HEK293 (cell line): ENCODE measurements at regions not wholly inside any gene's neighbourhood (a gene's known extent, or its start where the extent isn't known, plus 50 kb on each side); places are given as distances from the start of the nearest gene placed in this dataset.

ENCODE experiments used
- CTCF ChIA-PET: fragments of 350-600 bp; formaldehyde crosslinking; extraction: SDS; loops from one replicate; lab custom pipeline; 2021; ENCODE audit warnings: antibody characterized with exemption; lab: Yijun Ruan, JAX
- POLR2A ChIA-PET: fragments of 300-600 bp; formaldehyde crosslinking; extraction: SDS; loops from one replicate; lab custom pipeline; 2020; ENCODE audit warnings: antibody characterized with exemption, inconsistent platforms; lab: Yijun Ruan, JAX
- H3K27ac ChIP-seq: fragments of 200-500 bp; sonication (Bioruptor generic); 2 replicates; pipeline ENCODE4 v1.5.1; 2014; ENCODE audit warnings: low read depth, low read length, control low read depth, inconsistent platforms; ENCODE audit errors: extremely low read depth
- H3K36me3 ChIP-seq, 2 experiments: fragments of 200-500 bp in 1 of 2; sonication (Bioruptor generic) in 1 of 2; 1 replicate in 1 of 2; 2 replicates in 1 of 2; pipeline ENCODE4 v1.5.1; 2014 to 2017; ENCODE audit warnings: inconsistent platforms in 2 of 2, low read length in 2 of 2; ENCODE audit not compliant: control insufficient read depth in 2 of 2, insufficient read depth in 1 of 2
- H3K4me1 ChIP-seq: fragments of 200-500 bp; sonication (Bioruptor generic); 2 replicates; pipeline ENCODE4 v1.5.1; 2014; ENCODE audit warnings: mild to moderate bottlenecking, low read length, inconsistent platforms; ENCODE audit not compliant: control insufficient read depth, insufficient read depth
- H3K4me3 ChIP-seq: 2 replicates; pipeline ENCODE4 v1.5.1; 2011; ENCODE audit warnings: low read depth, mild to moderate bottlenecking, control low read depth, low read length, moderate library complexity
- H3K9me3 ChIP-seq: fragments of 200-500 bp; sonication (Bioruptor generic); 2 replicates; pipeline ENCODE4 v1.5.1; 2014; ENCODE audit warnings: low read depth, low read length, inconsistent platforms; ENCODE audit not compliant: control insufficient read depth, insufficient read depth
- BCL11A ChIP-seq: fragments of 450-650 bp; formaldehyde crosslinking; IDR thresholded peaks from 2 replicates; pipeline ENCODE4 v1.5.1; 2016; ENCODE audit warnings: low read depth, missing biosample characterization, missing genetic modification characterization
- CTCF ChIP-seq: fragments of 450-650 bp; formaldehyde crosslinking; IDR thresholded peaks from 2 replicates; pipeline ENCODE4 v1.5.1; 2016; ENCODE audit warnings: missing biosample characterization, missing genetic modification characterization
- HOXA7 ChIP-seq: sonication (generic); formaldehyde crosslinking; IDR thresholded peaks from 2 replicates; pipeline ENCODE4 v1.8.1; 2022; ENCODE audit warnings: missing genetic modification reagents, borderline replicate concordance
- KLF9 ChIP-seq: fragments of 450-650 bp; formaldehyde crosslinking; IDR thresholded peaks from 2 replicates; pipeline ENCODE4 v1.5.1; 2016; ENCODE audit warnings: missing biosample characterization, missing genetic modification characterization, low read depth
- YY2 ChIP-seq: fragments of 450-650 bp; formaldehyde crosslinking; IDR thresholded peaks from 2 replicates; pipeline ENCODE4 v1.5.1; 2016; ENCODE audit warnings: missing biosample characterization, missing genetic modification characterization
- ZBTB48 ChIP-seq: fragments of 450-650 bp; formaldehyde crosslinking; IDR thresholded peaks from 2 replicates; pipeline ENCODE4 v1.5.1; 2016; ENCODE audit warnings: missing biosample characterization, missing genetic modification characterization
- ZBTB6 ChIP-seq: fragments of 450-650 bp; formaldehyde crosslinking; IDR thresholded peaks from 2 replicates; pipeline ENCODE4 v1.5.1; 2017; ENCODE audit warnings: missing biosample characterization, missing genetic modification characterization
- ZFP69B ChIP-seq: fragments of 450-650 bp; formaldehyde crosslinking; IDR thresholded peaks from 2 replicates; pipeline ENCODE4 v1.5.1; 2016; ENCODE audit warnings: missing biosample characterization, missing genetic modification characterization
- ZNF174 ChIP-seq: fragments of 450-650 bp; formaldehyde crosslinking; IDR thresholded peaks from 2 replicates; pipeline ENCODE4 v1.5.0; 2017; ENCODE audit warnings: missing biosample characterization, mild to moderate bottlenecking, missing genetic modification characterization
- ZNF18 ChIP-seq: fragments of 450-650 bp; formaldehyde crosslinking; IDR thresholded peaks from 2 replicates; pipeline ENCODE4 v1.5.1; 2016; ENCODE audit warnings: missing biosample characterization, missing genetic modification characterization
- ZNF280D ChIP-seq: fragments of 450-650 bp; formaldehyde crosslinking; IDR thresholded peaks from 2 replicates; pipeline ENCODE4 v1.5.1; 2016; ENCODE audit warnings: missing biosample characterization, missing genetic modification characterization
- ZNF302 ChIP-seq: fragments of 450-650 bp; formaldehyde crosslinking; IDR thresholded peaks from 2 replicates; pipeline ENCODE4 v1.5.1; 2016; ENCODE audit warnings: missing biosample characterization, missing genetic modification characterization, low read depth
- ZNF394 ChIP-seq: fragments of 450-650 bp; formaldehyde crosslinking; IDR thresholded peaks from 2 replicates; pipeline ENCODE4 v1.5.1; 2016; ENCODE audit warnings: missing biosample characterization, missing genetic modification characterization, mild to moderate bottlenecking, moderate library complexity, borderline replicate concordance
- ZNF426 ChIP-seq: fragments of 450-650 bp; formaldehyde crosslinking; IDR thresholded peaks from 2 replicates; pipeline ENCODE4 v1.5.1; 2017; ENCODE audit warnings: missing biosample characterization, missing genetic modification characterization, mild to moderate bottlenecking, inconsistent platforms, moderate library complexity
- ZNF473 ChIP-seq: fragments of 450-650 bp; formaldehyde crosslinking; IDR thresholded peaks from 2 replicates; pipeline ENCODE4 v1.5.1; 2017; ENCODE audit warnings: missing biosample characterization, missing genetic modification characterization
- ZNF510 ChIP-seq: fragments of 450-650 bp; formaldehyde crosslinking; IDR thresholded peaks from 2 replicates; pipeline ENCODE4 v1.5.1; 2018; ENCODE audit warnings: mild to moderate bottlenecking, missing genetic modification characterization, missing biosample characterization; ENCODE audit not compliant: insufficient replicate concordance
- ZNF521 ChIP-seq: fragments of 450-650 bp; formaldehyde crosslinking; IDR thresholded peaks from 2 replicates; pipeline ENCODE4 v1.5.1; 2017; ENCODE audit warnings: missing biosample characterization, mild to moderate bottlenecking, missing genetic modification characterization
- ZNF585B ChIP-seq: fragments of 450-650 bp; formaldehyde crosslinking; IDR thresholded peaks from 2 replicates; pipeline ENCODE4 v1.5.1; 2016; ENCODE audit warnings: missing biosample characterization, missing genetic modification characterization
- ZNF830 ChIP-seq: fragments of 450-650 bp; IDR thresholded peaks from 2 replicates; pipeline ENCODE4 v1.5.0; 2018; ENCODE audit warnings: missing biosample characterization, missing genetic modification characterization, low read depth, mild to moderate bottlenecking, moderate library complexity
- ZSCAN30 ChIP-seq: fragments of 450-650 bp; IDR thresholded peaks from 2 replicates; pipeline ENCODE4 v1.5.1; 2018; ENCODE audit warnings: missing biosample characterization, mild to moderate bottlenecking, missing genetic modification characterization, moderate library complexity
- TF ChIP-seq, protein P1 (sequence below): fragments of 450-650 bp; formaldehyde crosslinking; IDR thresholded peaks from 2 replicates; pipeline ENCODE4 v1.5.1; 2016; ENCODE audit warnings: missing biosample characterization, missing genetic modification characterization

GRCh38 chr3:30457726-30458125 is 148.7 kb upstream of the TGFBR2 start:
- POLR2A ChIA-PET: no interaction called here
- no peaks in the 10 kb centered on the region for H3K4me1 ChIP-seq
- no peaks in the 10 kb centered on the region for H3K9me3 ChIP-seq
- H3K27ac ChIP-seq: no peak overlapping the region
- TF ChIP-seq ZNF510 (tag by site-specific recombination): no peak
- TF ChIP-seq ZNF174 (tag by site-specific recombination): no peak
- TF ChIP-seq CTCF (tag by site-specific recombination): no peak
- no peak for TF ChIP-seq ZBTB48 (tag by site-specific recombination)
- no peak for TF ChIP-seq YY2 (tag by site-specific recombination)
- no peak for TF ChIP-seq ZNF830
- no peak for TF ChIP-seq ZNF302 (tag by site-specific recombination)
- TF ChIP-seq ZBTB6 (tag by site-specific recombination): no peak
- TF ChIP-seq ZFP69B (tag by site-specific recombination): no peak
- no peak for TF ChIP-seq ZNF426 (tag by site-specific recombination)
- TF ChIP-seq, all 188 proteins: peak for 0
- Histone ChIP-seq H3K4me3 (no peak overlapping the region), H3K36me3 (no peaks in the 10 kb centered on the region)
- CTCF ChIA-PET: no interaction called here

GRCh38 chr3:30458376-30459171 is 147.8 kb upstream of the TGFBR2 start:
- H3K27ac ChIP-seq: no peak overlapping the region
- ChIA-PET CTCF (no interaction called here), POLR2A (no interaction called here)
- no peaks in the 10 kb centered on the region for H3K4me1 ChIP-seq
- no peak overlapping the region for H3K4me3 ChIP-seq
- no peaks in the 10 kb centered on the region for H3K36me3 ChIP-seq
- H3K9me3 ChIP-seq: no peaks in the 10 kb centered on the region
- no peak for TF ChIP-seq HOXA7 (CRISPR knock-in tag)
- no peak for TF ChIP-seq ZNF280D (tag by site-specific recombination)
- TF ChIP-seq ZSCAN30 (tag by site-specific recombination): no peak
- TF ChIP-seq ZNF394 (tag by site-specific recombination): no peak
- no peak for TF ChIP-seq ZNF473
- no peak for TF ChIP-seq ZNF585B (tag by site-specific recombination)
- TF ChIP-seq, protein P1, sequence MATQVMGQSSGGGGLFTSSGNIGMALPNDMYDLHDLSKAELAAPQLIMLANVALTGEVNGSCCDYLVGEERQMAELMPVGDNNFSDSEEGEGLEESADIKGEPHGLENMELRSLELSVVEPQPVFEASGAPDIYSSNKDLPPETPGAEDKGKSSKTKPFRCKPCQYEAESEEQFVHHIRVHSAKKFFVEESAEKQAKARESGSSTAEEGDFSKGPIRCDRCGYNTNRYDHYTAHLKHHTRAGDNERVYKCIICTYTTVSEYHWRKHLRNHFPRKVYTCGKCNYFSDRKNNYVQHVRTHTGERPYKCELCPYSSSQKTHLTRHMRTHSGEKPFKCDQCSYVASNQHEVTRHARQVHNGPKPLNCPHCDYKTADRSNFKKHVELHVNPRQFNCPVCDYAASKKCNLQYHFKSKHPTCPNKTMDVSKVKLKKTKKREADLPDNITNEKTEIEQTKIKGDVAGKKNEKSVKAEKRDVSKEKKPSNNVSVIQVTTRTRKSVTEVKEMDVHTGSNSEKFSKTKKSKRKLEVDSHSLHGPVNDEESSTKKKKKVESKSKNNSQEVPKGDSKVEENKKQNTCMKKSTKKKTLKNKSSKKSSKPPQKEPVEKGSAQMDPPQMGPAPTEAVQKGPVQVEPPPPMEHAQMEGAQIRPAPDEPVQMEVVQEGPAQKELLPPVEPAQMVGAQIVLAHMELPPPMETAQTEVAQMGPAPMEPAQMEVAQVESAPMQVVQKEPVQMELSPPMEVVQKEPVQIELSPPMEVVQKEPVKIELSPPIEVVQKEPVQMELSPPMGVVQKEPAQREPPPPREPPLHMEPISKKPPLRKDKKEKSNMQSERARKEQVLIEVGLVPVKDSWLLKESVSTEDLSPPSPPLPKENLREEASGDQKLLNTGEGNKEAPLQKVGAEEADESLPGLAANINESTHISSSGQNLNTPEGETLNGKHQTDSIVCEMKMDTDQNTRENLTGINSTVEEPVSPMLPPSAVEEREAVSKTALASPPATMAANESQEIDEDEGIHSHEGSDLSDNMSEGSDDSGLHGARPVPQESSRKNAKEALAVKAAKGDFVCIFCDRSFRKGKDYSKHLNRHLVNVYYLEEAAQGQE (tag by site-specific recombination): no peak
- TF ChIP-seq ZNF18 (tag by site-specific recombination): no peak
- TF ChIP-seq ZNF830: no peak
- TF ChIP-seq ZNF521 (tag by site-specific recombination): no peak
- TF ChIP-seq ZBTB6 (tag by site-specific recombination): no peak
- no peak for TF ChIP-seq KLF9 (tag by site-specific recombination)
- TF ChIP-seq BCL11A (tag by site-specific recombination): no peak
